Endodermal cell (in vitro differentiated cells): ENCODE measurements at regions not wholly inside any gene's neighbourhood (a gene's known extent, or its start where the extent isn't known, plus 50 kb on each side); places are given as distances from the start of the nearest gene placed in this dataset.
"Not testable (repeated sequence)": the region's sequence is repeated elsewhere in the genome, so short reads cannot be mapped to it uniquely, and the experiment has no call there.

Source experiments
- DNase-seq: peaks from one replicate; pipeline ENCODE4 v3.0.0-alpha.2; 2017
- H3K27ac ChIP-seq: 2 replicates; pipeline ENCODE4 v1.5.1; 2013; ENCODE audit warnings: mild to moderate bottlenecking, low read depth, low read length, moderate library complexity
- H3K27me3 ChIP-seq: 2 replicates; pipeline ENCODE4 v1.6.1; 2013; ENCODE audit warnings: mild to moderate bottlenecking, low read length, moderate library complexity; ENCODE audit not compliant: insufficient read depth, control insufficient read depth, poor library complexity, severe bottlenecking
- H3K36me3 ChIP-seq: 2 replicates; pipeline ENCODE4 v1.7.0; 2013; ENCODE audit warnings: mild to moderate bottlenecking, low read length, moderate library complexity; ENCODE audit not compliant: control insufficient read depth, insufficient read depth
- H3K4me1 ChIP-seq: one replicate; pipeline ENCODE4 v1.7.0; 2013; ENCODE audit warnings: low read length; ENCODE audit not compliant: control insufficient read depth, insufficient read depth
- H3K4me3 ChIP-seq: 2 replicates; pipeline ENCODE4 v1.5.1; 2013; ENCODE audit warnings: mild to moderate bottlenecking, low read length, moderate library complexity
- H3K9ac ChIP-seq: 2 replicates; pipeline ENCODE4 v1.6.1; 2013; ENCODE audit warnings: mild to moderate bottlenecking, low read length, moderate library complexity; ENCODE audit not compliant: poor library complexity, severe bottlenecking; ENCODE audit errors: extremely low read depth
- H3K9me3 ChIP-seq: 2 replicates; pipeline ENCODE4 v1.6.1; 2013; ENCODE audit warnings: mild to moderate bottlenecking, low read length, moderate library complexity; ENCODE audit not compliant: control insufficient read depth
- H3K27ac Mint-ChIP-seq: 2 replicates; pipeline ENCODE4 v1.8.0; 2020; ENCODE audit warnings: mixed read lengths
- H3K27me3 Mint-ChIP-seq: 2 replicates; pipeline ENCODE4 v1.8.0; 2021; ENCODE audit warnings: mild to moderate bottlenecking, mixed read lengths; ENCODE audit not compliant: insufficient read depth
- H3K36me3 Mint-ChIP-seq: 2 replicates; pipeline ENCODE4 v1.8.0; 2020; ENCODE audit warnings: low read depth, mixed read lengths
- H3K4me1 Mint-ChIP-seq: 2 replicates; pipeline ENCODE4 v1.8.0; 2020; ENCODE audit warnings: mixed read lengths
- H3K4me3 Mint-ChIP-seq: 2 replicates; pipeline ENCODE4 v1.8.0; 2020; ENCODE audit warnings: mild to moderate bottlenecking, moderate library complexity, mixed read lengths
- H3K9me3 Mint-ChIP-seq: 2 replicates; pipeline ENCODE4 v1.8.0; 2020; ENCODE audit warnings: mild to moderate bottlenecking, mixed read lengths
- CTCF ChIP-seq: fragments of 200-600 bp; sonication (generic); conservative IDR thresholded peaks from 2 replicates; pipeline ENCODE4 v1.5.0; 2021; ENCODE audit warnings: antibody characterized with exemption, mild to moderate bottlenecking
- WGBS, 2 experiments: methylation state at CpG; one replicate each; pipeline versions ENCODE4 v1.1.5 to v1.1.7; 2013; ENCODE audit warnings: missing lambda C conversion rate in 2 of 2, mixed read lengths in 1 of 2; ENCODE audit not compliant: insufficient coverage in 1 of 2, insufficient read length in 1 of 2; 5-methylcytosine and 5-hydroxymethylcytosine counted together

GRCh38 chr14:28163897-28164296, 602.7 kb upstream of the FOXG1 start:
- WGBS, 2 experiments: 89 to 100% methylated on average over 2 of the region's 2 CpGs
- H3K4me1 Mint-ChIP-seq: peaks cover 30% of the 10 kb centered on the region
- no peak for TF ChIP-seq CTCF

GRCh38 chr14:28187902-28188830, 578.4 kb upstream of the FOXG1 start:
- not testable (repeated sequence) for H3K27me3 Mint-ChIP-seq, H3K4me1 Mint-ChIP-seq, H3K27ac ChIP-seq, H3K27me3 ChIP-seq, H3K4me1 ChIP-seq, DNase-seq, H3K36me3 ChIP-seq
- Histone ChIP-seq H3K4me3 (peak overlapping the region; percentile 84), H3K9ac (peak overlapping the region; percentile 15), H3K9me3 (peaks cover 27% of the 10 kb centered on the region)
- peak; percentile 36 for TF ChIP-seq CTCF
- peaks cover 28% of the 10 kb centered on the region for H3K9me3 Mint-ChIP-seq
- 60 to 100% methylated on average over 2 to 29 of the region's 29 CpGs for WGBS, 2 experiments
- H3K4me3 Mint-ChIP-seq: peak overlapping the region; percentile 94
- H3K27ac Mint-ChIP-seq: peak overlapping the region; percentile 100
- peaks cover 24% of the 10 kb centered on the region for H3K36me3 Mint-ChIP-seq

More at GRCh38 chr14:28163897-28164296, 602.7 kb upstream of the FOXG1 start:
- Histone ChIP-seq H3K36me3 (no peaks in the 10 kb centered on the region), H3K4me1 (peaks cover 6% of the 10 kb centered on the region), H3K27ac (no peak overlapping the region), H3K4me3 (peak overlapping the region; percentile 68), H3K9me3 (peaks cover 12% of the 10 kb centered on the region), H3K9ac (no peak overlapping the region), H3K27me3 (no peaks in the 10 kb centered on the region)
- peaks cover 17% of the 10 kb centered on the region for H3K9me3 Mint-ChIP-seq
- peaks cover 19% of the 10 kb centered on the region for H3K36me3 Mint-ChIP-seq
- DNase-seq: no peak
- no peak overlapping the region for H3K27ac Mint-ChIP-seq
- no peak overlapping the region for H3K4me3 Mint-ChIP-seq
- no peaks in the 10 kb centered on the region for H3K27me3 Mint-ChIP-seq

GRCh38 chr14:28196878-28197277, 569.7 kb upstream of the FOXG1 start:
- Histone ChIP-seq H3K9ac (no peak overlapping the region), H3K9me3 (no peaks in the 10 kb centered on the region), H3K27ac (no peak overlapping the region), H3K27me3 (no peaks in the 10 kb centered on the region), H3K36me3 (no peaks in the 10 kb centered on the region), H3K4me3 (no peak overlapping the region), H3K4me1 (no peaks in the 10 kb centered on the region)
- no peaks in the 10 kb centered on the region for H3K4me1 Mint-ChIP-seq
- no peak for TF ChIP-seq CTCF
- no peak overlapping the region for H3K27ac Mint-ChIP-seq
- DNase-seq: no peak
- H3K27me3 Mint-ChIP-seq: no peaks in the 10 kb centered on the region
- H3K4me3 Mint-ChIP-seq: no peak overlapping the region
- H3K9me3 Mint-ChIP-seq: no peaks in the 10 kb centered on the region
- WGBS, 2 experiments: 92 to 98% methylated on average over 2 to 4 of the region's 4 CpGs
- H3K36me3 Mint-ChIP-seq: no peaks in the 10 kb centered on the region
